ENCODE measurements at regions not wholly inside any gene's neighbourhood (a gene's known extent, or its start where the extent isn't known, plus 50 kb on each side); places are given as distances from the start of the nearest gene placed in this dataset.

DNA sequence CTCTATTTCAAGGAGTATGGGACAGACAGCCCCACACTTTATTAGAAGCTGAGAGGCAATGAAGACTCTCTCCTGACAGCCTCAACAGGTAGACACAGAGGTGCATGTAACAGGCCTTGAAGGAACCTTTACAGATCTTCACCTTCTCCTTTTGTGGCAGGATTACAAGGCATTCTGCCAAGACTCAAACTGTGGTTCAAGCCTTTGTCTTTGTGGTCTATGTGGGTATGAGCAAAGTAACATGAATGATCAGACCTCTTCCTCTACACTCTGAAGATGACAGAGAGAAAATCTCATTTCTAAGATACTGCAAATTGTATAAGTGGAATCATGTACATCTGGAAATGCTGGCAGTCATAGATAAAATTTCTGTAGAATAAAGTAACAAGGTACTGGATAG, 346.9 kb downstream of the CDH9 start:
- no peak overlapping the region for H4K91ac ChIP-seq (ENCODE audit: insufficient read length, low read depth, low read length)
- Mint-ChIP-seq H3K36me3 (ENCODE audit: insufficient read depth in 1 of 3, low read depth in 3 of 3) (no peaks in the 10 kb centered on the region), H3K9me3 (no peaks in the 10 kb centered on the region; a peak in 1 of 5 replicates), H3K27ac (no peak overlapping the region), H3K4me1 (no peaks in the 10 kb centered on the region), H3K4me3 (no peak overlapping the region), H3K27me3 (ENCODE audit: low read depth) (no peaks in the 10 kb centered on the region)
- H3K23ac ChIP-seq (ENCODE audit: insufficient read length, low read depth, low read length) = no peak overlapping the region
- TF ChIP-seq, protein P1, sequence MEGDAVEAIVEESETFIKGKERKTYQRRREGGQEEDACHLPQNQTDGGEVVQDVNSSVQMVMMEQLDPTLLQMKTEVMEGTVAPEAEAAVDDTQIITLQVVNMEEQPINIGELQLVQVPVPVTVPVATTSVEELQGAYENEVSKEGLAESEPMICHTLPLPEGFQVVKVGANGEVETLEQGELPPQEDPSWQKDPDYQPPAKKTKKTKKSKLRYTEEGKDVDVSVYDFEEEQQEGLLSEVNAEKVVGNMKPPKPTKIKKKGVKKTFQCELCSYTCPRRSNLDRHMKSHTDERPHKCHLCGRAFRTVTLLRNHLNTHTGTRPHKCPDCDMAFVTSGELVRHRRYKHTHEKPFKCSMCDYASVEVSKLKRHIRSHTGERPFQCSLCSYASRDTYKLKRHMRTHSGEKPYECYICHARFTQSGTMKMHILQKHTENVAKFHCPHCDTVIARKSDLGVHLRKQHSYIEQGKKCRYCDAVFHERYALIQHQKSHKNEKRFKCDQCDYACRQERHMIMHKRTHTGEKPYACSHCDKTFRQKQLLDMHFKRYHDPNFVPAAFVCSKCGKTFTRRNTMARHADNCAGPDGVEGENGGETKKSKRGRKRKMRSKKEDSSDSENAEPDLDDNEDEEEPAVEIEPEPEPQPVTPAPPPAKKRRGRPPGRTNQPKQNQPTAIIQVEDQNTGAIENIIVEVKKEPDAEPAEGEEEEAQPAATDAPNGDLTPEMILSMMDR (conservative IDR thresholded peaks at IDR 0.05) = no peak
- no peaks in the 10 kb centered on the region for H3K79me2 ChIP-seq (ENCODE audit: insufficient read depth, low read length)
- no peaks in the 10 kb centered on the region for H4K20me1 ChIP-seq (ENCODE audit: control insufficient read depth, insufficient read depth, insufficient read length)
- no peak overlapping the region for H2BK20ac ChIP-seq (ENCODE audit: low read depth, low read length, poor library complexity, severe bottlenecking)
- no peak overlapping the region for H3K9ac ChIP-seq (ENCODE audit: extremely low read depth, insufficient read length, low read length)
- H2BK12ac ChIP-seq (ENCODE audit: insufficient read length, low read depth, low read length) = no peak overlapping the region
- no peak overlapping the region for H2AFZ ChIP-seq (ENCODE audit: low read length)
- H2BK120ac ChIP-seq (ENCODE audit: low read depth, low read length, poor library complexity, severe bottlenecking) = no peak overlapping the region
- no peak overlapping the region for H3K4me2 ChIP-seq (ENCODE audit: insufficient read depth, insufficient read length, low read length)
- H3K27ac ChIP-seq (ENCODE audit: insufficient read length, low read depth, low read length) = no peak overlapping the region
- no peak overlapping the region for H3K4ac ChIP-seq (ENCODE audit: low read depth, low read length)
- H2BK5ac ChIP-seq (ENCODE audit: insufficient read length, low read length) = no peak overlapping the region
- no peak overlapping the region for H2AK5ac ChIP-seq (ENCODE audit: insufficient read length, low read length)
- no peak overlapping the region for H4K5ac ChIP-seq (ENCODE audit: insufficient read length, low read depth, low read length)
- DNase-seq = no peak
- H3K18ac ChIP-seq (ENCODE audit: insufficient read length, low read depth, low read length) = no peak overlapping the region
- no peaks in the 10 kb centered on the region for H3K79me1 ChIP-seq (ENCODE audit: insufficient read depth, low read depth, low read length, poor library complexity, severe bottlenecking)
- no peaks in the 10 kb centered on the region for H3K23me2 ChIP-seq (ENCODE audit: insufficient read length, low read depth, low read length, poor library complexity, severe bottlenecking)
- no peaks in the 10 kb centered on the region for H3K27me3 ChIP-seq (ENCODE audit: insufficient read depth, low read length)
- no peak overlapping the region for H3T11ph ChIP-seq (ENCODE audit: low read length)
- no peak overlapping the region for H3K56ac ChIP-seq (ENCODE audit: insufficient read length, low read depth, low read length)
- H3K14ac ChIP-seq (ENCODE audit: insufficient read depth, low read length) = no peak overlapping the region
- no peak overlapping the region for H2BK15ac ChIP-seq (ENCODE audit: low read depth, low read length)
- H4K8ac ChIP-seq (replicated peaks; ENCODE audit: insufficient read length, low read depth, low read length) = no peak overlapping the region
- no peaks in the 10 kb centered on the region for H3K4me1 ChIP-seq (ENCODE audit: insufficient read depth, low read length)
- no peaks in the 10 kb centered on the region for H3K9me3 ChIP-seq (ENCODE audit: control insufficient read depth, low read depth, low read length)
